ENCODE measurements at regions not wholly inside any gene's neighbourhood (a gene's known extent, or its start where the extent isn't known, plus 50 kb on each side); places are given as distances from the start of the nearest gene placed in this dataset.
"Not testable (repeated sequence)": the region's sequence is repeated elsewhere in the genome, so short reads cannot be mapped to it uniquely, and the experiment has no call there.

- TF ChIP-seq ZNF37A (tag by site-specific recombination; IDR thresholded peaks at IDR 0.05) (no peak), SCRT2 (tag by site-specific recombination; IDR thresholded peaks at IDR 0.05) (peak; percentile 81)
Observed at GRCh38 chr17:77089124-77089490, 51.7 kb upstream of the SEC14L1 start (continued).

DNA sequence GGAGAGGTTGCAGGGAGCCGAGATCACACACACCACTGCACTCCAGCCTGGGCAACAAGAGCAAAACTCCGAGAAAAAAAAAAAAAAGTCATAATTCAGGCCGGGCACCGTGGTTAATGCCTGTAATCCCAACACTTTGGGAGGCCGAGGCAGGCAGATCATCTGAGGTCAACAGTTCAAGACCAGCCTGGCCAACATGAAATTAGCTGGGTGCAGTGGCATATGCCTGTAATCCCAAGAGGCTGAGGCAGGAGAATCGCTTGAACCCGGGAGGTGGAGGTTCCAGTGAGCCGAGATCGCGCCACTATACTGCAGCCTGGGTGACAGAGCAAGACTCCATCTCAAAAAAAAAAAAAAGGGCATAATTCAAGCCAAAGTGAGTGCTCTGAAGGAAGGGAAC, 50.8 kb upstream of the SEC14L1 start:
- TF ChIP-seq ZBTB17 (tag by site-specific recombination; IDR thresholded peaks at IDR 0.05), result 0 out of 2 replicates have a peak, but pooled peaks have one; percentile 3
- CTCF ChIA-PET, result interaction anchor here (0.7 to 1.3 kb wide), 5 partner anchors 22 to 405 kb away, joined by 3 to 5 read pairs (median 4); no protein-coding TSS in a partner anchor
- not testable (repeated sequence) for H3K9me3 ChIP-seq (ENCODE audit: control insufficient read depth, insufficient read depth, low read depth, low read length); H3K4me1 ChIP-seq (ENCODE audit: control insufficient read depth, insufficient read depth, low read length); H3K4me3 ChIP-seq (ENCODE audit: low read depth, low read length)
- POLR2A ChIA-PET, result interaction anchor here (1.3 to 3.3 kb wide), 2 partner anchors 51 to 165 kb away, joined by 5 to 13 read pairs; partner anchors contain the start of gene SEC14L1
- Histone ChIP-seq H3K27ac (ENCODE audit: extremely low read depth, low read depth, low read length) (peak overlapping the region; percentile 12; the same call in 1 of the 2 replicates), H3K36me3 (ENCODE audit: control insufficient read depth in 2 of 2, insufficient read depth in 1 of 2, low read length in 2 of 2) (peaks cover 47 to 58% of the 10 kb centered on the region in 2 experiments)

DNA sequence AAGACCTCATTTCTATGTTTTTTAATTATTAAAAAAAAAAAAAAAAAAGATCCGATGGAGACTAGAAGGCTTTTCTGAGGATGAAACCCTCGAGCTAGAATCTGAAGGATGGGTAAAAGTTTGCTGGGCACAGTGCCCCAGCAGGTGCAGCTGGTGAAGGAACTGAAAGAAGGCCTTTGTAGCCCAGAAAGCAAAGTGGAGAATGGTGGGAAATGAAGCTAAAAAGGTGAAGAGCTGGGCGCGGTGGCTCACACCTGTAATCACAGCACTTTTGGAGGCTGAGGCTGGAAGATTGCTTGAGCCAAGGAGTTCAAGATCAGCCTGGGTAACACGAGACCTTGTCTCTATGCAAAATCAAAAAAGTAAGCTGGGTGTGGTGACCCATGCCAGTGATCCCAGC, 50.3 kb upstream of the SEC14L1 start:
- peaks cover 47 to 63% of the 10 kb centered on the region in 2 experiments for H3K36me3 ChIP-seq (ENCODE audit: control insufficient read depth in 2 of 2, insufficient read depth in 1 of 2, low read length in 2 of 2)
- peaks cover 2% of the 10 kb centered on the region for H3K4me1 ChIP-seq (ENCODE audit: control insufficient read depth, insufficient read depth, low read length)
- no peak overlapping the region for H3K4me3 ChIP-seq (ENCODE audit: low read depth, low read length)
- H3K9me3 ChIP-seq (ENCODE audit: control insufficient read depth, insufficient read depth, low read depth, low read length), result no peaks in the 10 kb centered on the region
- ChIA-PET CTCF (interaction anchor here (0.7 to 1.3 kb wide), 5 partner anchors 23 to 405 kb away, joined by 3 to 5 read pairs (median 4); no protein-coding TSS in a partner anchor), POLR2A (interaction anchor here (0.6 to 3.3 kb wide), 6 partner anchors 12 to 164 kb away, joined by 3 to 13 read pairs (median 4); partner anchors contain the start of gene SEC14L1)
- TF ChIP-seq PRDM1 (tag by site-specific recombination; IDR thresholded peaks at IDR 0.05), result no peak
- TF ChIP-seq MEIS1 (CRISPR knock-in tag; IDR thresholded peaks at IDR 0.05; ENCODE audit: borderline replicate concordance), result no peak
- TF ChIP-seq ZNF664 (tag by site-specific recombination; IDR thresholded peaks at IDR 0.05), result no peak
- TF ChIP-seq, protein P1, sequence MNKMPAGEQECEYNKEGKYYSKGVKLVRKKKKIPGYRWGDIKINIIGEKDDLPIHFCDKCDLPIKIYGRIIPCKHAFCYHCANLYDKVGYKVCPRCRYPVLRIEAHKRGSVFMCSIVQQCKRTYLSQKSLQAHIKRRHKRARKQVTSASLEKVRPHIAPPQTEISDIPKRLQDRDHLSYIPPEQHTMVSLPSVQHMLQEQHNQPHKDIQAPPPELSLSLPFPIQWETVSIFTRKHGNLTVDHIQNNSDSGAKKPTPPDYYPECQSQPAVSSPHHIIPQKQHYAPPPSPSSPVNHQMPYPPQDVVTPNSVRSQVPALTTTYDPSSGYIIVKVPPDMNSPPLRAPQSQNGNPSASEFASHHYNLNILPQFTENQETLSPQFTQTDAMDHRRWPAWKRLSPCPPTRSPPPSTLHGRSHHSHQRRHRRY (tag by site-specific recombination; IDR thresholded peaks at IDR 0.05), result no peak
- TF ChIP-seq, protein P2, sequence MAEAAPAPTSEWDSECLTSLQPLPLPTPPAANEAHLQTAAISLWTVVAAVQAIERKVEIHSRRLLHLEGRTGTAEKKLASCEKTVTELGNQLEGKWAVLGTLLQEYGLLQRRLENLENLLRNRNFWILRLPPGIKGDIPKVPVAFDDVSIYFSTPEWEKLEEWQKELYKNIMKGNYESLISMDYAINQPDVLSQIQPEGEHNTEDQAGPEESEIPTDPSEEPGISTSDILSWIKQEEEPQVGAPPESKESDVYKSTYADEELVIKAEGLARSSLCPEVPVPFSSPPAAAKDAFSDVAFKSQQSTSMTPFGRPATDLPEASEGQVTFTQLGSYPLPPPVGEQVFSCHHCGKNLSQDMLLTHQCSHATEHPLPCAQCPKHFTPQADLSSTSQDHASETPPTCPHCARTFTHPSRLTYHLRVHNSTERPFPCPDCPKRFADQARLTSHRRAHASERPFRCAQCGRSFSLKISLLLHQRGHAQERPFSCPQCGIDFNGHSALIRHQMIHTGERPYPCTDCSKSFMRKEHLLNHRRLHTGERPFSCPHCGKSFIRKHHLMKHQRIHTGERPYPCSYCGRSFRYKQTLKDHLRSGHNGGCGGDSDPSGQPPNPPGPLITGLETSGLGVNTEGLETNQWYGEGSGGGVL (tag by site-specific recombination; IDR thresholded peaks at IDR 0.05), result no peak
- TF ChIP-seq ZNF223 (tag by site-specific recombination; IDR thresholded peaks at IDR 0.05), result no peak
- TF ChIP-seq FEZF1 (tag by site-specific recombination; IDR thresholded peaks at IDR 0.05), result no peak
- no peak for TF ChIP-seq ZNF174 (tag by site-specific recombination; IDR thresholded peaks at IDR 0.05)
- TF ChIP-seq ZNF560 (tag by site-specific recombination; IDR thresholded peaks at IDR 0.05; ENCODE audit: borderline replicate concordance), result no peak
- TF ChIP-seq, protein P3, sequence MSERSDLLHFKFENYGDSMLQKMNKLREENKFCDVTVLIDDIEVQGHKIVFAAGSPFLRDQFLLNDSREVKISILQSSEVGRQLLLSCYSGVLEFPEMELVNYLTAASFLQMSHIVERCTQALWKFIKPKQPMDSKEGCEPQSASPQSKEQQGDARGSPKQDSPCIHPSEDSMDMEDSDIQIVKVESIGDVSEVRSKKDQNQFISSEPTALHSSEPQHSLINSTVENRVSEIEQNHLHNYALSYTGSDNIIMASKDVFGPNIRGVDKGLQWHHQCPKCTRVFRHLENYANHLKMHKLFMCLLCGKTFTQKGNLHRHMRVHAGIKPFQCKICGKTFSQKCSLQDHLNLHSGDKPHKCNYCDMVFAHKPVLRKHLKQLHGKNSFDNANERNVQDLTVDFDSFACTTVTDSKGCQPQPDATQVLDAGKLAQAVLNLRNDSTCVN (tag by site-specific recombination; optimal IDR thresholded peaks at IDR 0.05), result no peak
- TF ChIP-seq ZFP3 (tag by site-specific recombination; IDR thresholded peaks at IDR 0.05; ENCODE audit: low read depth), result no peak
- TF ChIP-seq GLIS2 (tag by site-specific recombination; IDR thresholded peaks at IDR 0.05), result no peak
- TF ChIP-seq ZNF449 (tag by site-specific recombination; IDR thresholded peaks at IDR 0.05), result no peak
- TF ChIP-seq ZNF2 (tag by site-specific recombination; IDR thresholded peaks at IDR 0.05), result no peak
- TF ChIP-seq ZNF830 (tag by site-specific recombination; IDR thresholded peaks at IDR 0.05; ENCODE audit: low read depth), result no peak
- TF ChIP-seq PRDM6 (tag by site-specific recombination; IDR thresholded peaks at IDR 0.05), result no peak
- H3K27ac ChIP-seq (ENCODE audit: extremely low read depth, low read depth, low read length), result no peak overlapping the region

Data from HEK293 (cell line).